Fibroblast of lung (primary cell): ENCODE measurements at regions not wholly inside any gene's neighbourhood (a gene's known extent, or its start where the extent isn't known, plus 50 kb on each side); places are given as distances from the start of the nearest gene placed in this dataset.

Experiments used
- CTCF ChIP-seq, 2 donors: IDR thresholded peaks in 1 of 2; conservative IDR thresholded peaks in 1 of 2; 1 replicate in 1 of 2; 2 replicates in 1 of 2; pipeline ENCODE4 v1.5.1; 2011 to 2012; ENCODE audit warnings: low read length in 2 of 2, control low read depth in 1 of 2, inconsistent platforms in 1 of 2, low read depth in 1 of 2, mild to moderate bottlenecking in 1 of 2
- EZH2 ChIP-seq: IDR thresholded peaks from 2 replicates; pipeline ENCODE4 v1.5.1; 2012; ENCODE audit warnings: low read length, control low read depth, mild to moderate bottlenecking; ENCODE audit errors: missing control alignments

- TF ChIP-seq CTCF (conservative IDR thresholded peaks at IDR 0.05 in 1 of 2, IDR thresholded peaks at IDR 0.05 in 1 of 2; ENCODE audit: low read depth in 1 of 2, low read length in 2 of 2), result no peak
- no peak for TF ChIP-seq EZH2
These were observed 60.9 kb upstream of the USP29 start for GRCh38 chr19:57058871-57059270.
